ENCODE measurements at regions not wholly inside any gene's neighbourhood (a gene's known extent, or its start where the extent isn't known, plus 50 kb on each side); places are given as distances from the start of the nearest gene placed in this dataset.
"Not testable (repeated sequence)": the region's sequence is repeated elsewhere in the genome, so short reads cannot be mapped to it uniquely, and the experiment has no call there.

DNA sequence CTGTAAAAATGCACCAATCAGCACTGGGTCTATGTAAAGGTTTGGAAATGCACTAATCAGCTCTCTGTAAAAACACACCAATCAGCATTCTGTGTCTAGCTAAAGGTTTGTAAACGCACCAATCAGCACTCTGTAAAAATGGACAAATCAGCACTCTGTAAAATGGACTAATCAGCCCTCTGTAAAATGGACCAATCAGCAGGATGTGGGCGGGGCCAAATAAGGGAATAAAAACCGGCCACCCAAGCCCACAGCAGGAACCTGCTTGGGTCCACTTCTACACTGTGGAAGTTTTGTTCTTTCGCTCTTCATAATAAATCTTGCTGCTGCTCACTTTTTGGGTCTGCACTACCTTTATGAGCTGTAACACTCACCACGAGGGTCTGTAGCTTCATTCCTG, 101.0 kb downstream of the SMC2 start:
- H3K4me1 Mint-ChIP-seq; H3K27ac Mint-ChIP-seq; intact Hi-C loops (cut with micrococcal nuclease); H3K9me3 ChIP-seq (ENCODE audit: control extremely low read depth in 1 of 3, control insufficient read depth in 2 of 3, insufficient read depth in 1 of 3, low read length in 2 of 3); H3K4me2 ChIP-seq (replicated peaks; ENCODE audit: low read depth, low read length, poor library complexity, severe bottlenecking); DNase-seq; ATAC-seq (ENCODE audit: low read depth); H4K20me1 ChIP-seq (ENCODE audit: control insufficient read depth, insufficient read depth, low read length, poor library complexity, severe bottlenecking); H3K4me1 ChIP-seq (ENCODE audit: control insufficient read depth in 2 of 2, insufficient read depth in 2 of 2, low read length in 2 of 2); H3K27me3 ChIP-seq (replicated peaks in 1 of 4; ENCODE audit: control extremely low read depth in 1 of 4, control insufficient read depth in 3 of 4, insufficient read depth in 4 of 4, low read length in 3 of 4); H2AFZ ChIP-seq (ENCODE audit: insufficient read depth, low read depth, low read length, poor library complexity, severe bottlenecking); H3K36me3 ChIP-seq (replicated peaks in 1 of 2; ENCODE audit: control extremely low read depth in 1 of 2, control insufficient read depth in 1 of 2, extremely low read depth in 1 of 2, insufficient read depth in 2 of 2, low read length in 1 of 2); H3K4me3 Mint-ChIP-seq; H3K79me2 ChIP-seq (ENCODE audit: control insufficient read depth, insufficient read depth, low read length); H3K9ac ChIP-seq (ENCODE audit: low read length); H3K4me3 ChIP-seq (ENCODE audit: control extremely low read depth in 1 of 5, extremely low read depth in 1 of 5, insufficient read depth in 1 of 5, low read depth in 2 of 5, low read length in 4 of 5); H3K27ac ChIP-seq (ENCODE audit: low read length in 2 of 2); POLR2A ChIA-PET; CTCF ChIA-PET; H3K9me3 Mint-ChIP-seq (ENCODE audit: insufficient read depth); H3K27me3 Mint-ChIP-seq: not testable (repeated sequence)
- WGBS (ENCODE audit: insufficient coverage): 87% methylated on average over 4 of the region's 5 CpGs

DNA sequence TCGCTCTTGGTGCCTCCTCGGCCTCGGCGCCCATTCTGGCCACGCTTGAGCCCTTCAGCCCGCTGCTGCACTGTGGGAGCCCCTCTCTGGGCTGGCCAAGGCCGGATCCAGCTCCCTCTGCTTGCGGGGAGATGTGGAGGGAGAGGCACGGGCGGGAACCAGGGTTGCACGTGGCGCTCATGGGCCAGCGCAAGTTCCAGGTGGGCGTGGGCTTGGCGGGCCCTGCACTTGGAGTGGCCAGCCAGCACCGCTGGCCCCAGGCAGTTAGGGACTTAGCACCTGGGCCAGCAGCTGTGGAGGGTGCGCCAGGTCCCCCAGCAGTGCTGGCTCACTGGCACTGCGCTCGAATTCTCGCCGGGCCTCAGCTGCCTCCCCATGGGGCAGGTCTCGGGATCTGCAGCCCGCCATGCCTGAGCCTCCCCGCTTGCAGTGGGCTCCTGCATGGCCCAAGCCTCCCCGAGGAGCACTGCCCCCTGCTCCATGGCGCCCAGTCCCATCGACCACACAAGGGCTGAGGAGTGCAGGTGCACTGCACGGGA, 106.4 kb downstream of the SMC2 start:
- H3K27ac ChIP-seq (ENCODE audit: low read length in 2 of 2): no peak overlapping the region
- no peak overlapping the region for H3K4me3 ChIP-seq (ENCODE audit: control extremely low read depth in 1 of 5, extremely low read depth in 1 of 5, insufficient read depth in 1 of 5, low read depth in 2 of 5, low read length in 4 of 5)
- WGBS (ENCODE audit: insufficient coverage): 91% methylated on average over 28 of the region's 28 CpGs
- intact Hi-C loops (cut with micrococcal nuclease): no loop called here
- ChIA-PET POLR2A (no interaction called here), CTCF (no interaction called here)
- no peak overlapping the region for H3K4me2 ChIP-seq (replicated peaks; ENCODE audit: low read depth, low read length, poor library complexity, severe bottlenecking)
- ATAC-seq (ENCODE audit: low read depth) (no peak), DNase-seq (no peak)
- no peaks in the 10 kb centered on the region for H3K4me1 Mint-ChIP-seq
- H3K27ac Mint-ChIP-seq: no peak overlapping the region
- no peaks in the 10 kb centered on the region for H3K27me3 Mint-ChIP-seq
- H3K27me3 ChIP-seq (replicated peaks in 1 of 4; ENCODE audit: control extremely low read depth in 1 of 4, control insufficient read depth in 3 of 4, insufficient read depth in 4 of 4, low read length in 3 of 4): no peaks in the 10 kb centered on the region
- H3K9me3 Mint-ChIP-seq (ENCODE audit: insufficient read depth): no peaks in the 10 kb centered on the region
- H3K9ac ChIP-seq (ENCODE audit: low read length): no peak overlapping the region
- peaks cover 0 to 7% (median 0%) of the 10 kb centered on the region in 3 donors for H3K9me3 ChIP-seq (ENCODE audit: control extremely low read depth in 1 of 3, control insufficient read depth in 2 of 3, insufficient read depth in 1 of 3, low read length in 2 of 3)
- TF ChIP-seq EZH2 (IDR thresholded peaks at IDR 0.05; ENCODE audit: borderline replicate concordance, insufficient read depth, low read depth, low read length, poor library complexity, severe bottlenecking): no peak
- TF ChIP-seq, protein P1, sequence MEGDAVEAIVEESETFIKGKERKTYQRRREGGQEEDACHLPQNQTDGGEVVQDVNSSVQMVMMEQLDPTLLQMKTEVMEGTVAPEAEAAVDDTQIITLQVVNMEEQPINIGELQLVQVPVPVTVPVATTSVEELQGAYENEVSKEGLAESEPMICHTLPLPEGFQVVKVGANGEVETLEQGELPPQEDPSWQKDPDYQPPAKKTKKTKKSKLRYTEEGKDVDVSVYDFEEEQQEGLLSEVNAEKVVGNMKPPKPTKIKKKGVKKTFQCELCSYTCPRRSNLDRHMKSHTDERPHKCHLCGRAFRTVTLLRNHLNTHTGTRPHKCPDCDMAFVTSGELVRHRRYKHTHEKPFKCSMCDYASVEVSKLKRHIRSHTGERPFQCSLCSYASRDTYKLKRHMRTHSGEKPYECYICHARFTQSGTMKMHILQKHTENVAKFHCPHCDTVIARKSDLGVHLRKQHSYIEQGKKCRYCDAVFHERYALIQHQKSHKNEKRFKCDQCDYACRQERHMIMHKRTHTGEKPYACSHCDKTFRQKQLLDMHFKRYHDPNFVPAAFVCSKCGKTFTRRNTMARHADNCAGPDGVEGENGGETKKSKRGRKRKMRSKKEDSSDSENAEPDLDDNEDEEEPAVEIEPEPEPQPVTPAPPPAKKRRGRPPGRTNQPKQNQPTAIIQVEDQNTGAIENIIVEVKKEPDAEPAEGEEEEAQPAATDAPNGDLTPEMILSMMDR (IDR thresholded peaks at IDR 0.05): no peak
- H3K4me3 Mint-ChIP-seq: no peak overlapping the region
- H4K20me1 ChIP-seq (ENCODE audit: control insufficient read depth, insufficient read depth, low read length, poor library complexity, severe bottlenecking): no peaks in the 10 kb centered on the region
- no peaks in the 10 kb centered on the region for H3K79me2 ChIP-seq (ENCODE audit: control insufficient read depth, insufficient read depth, low read length)
- H3K36me3 ChIP-seq (replicated peaks in 1 of 2; ENCODE audit: control extremely low read depth in 1 of 2, control insufficient read depth in 1 of 2, extremely low read depth in 1 of 2, insufficient read depth in 2 of 2, low read length in 1 of 2): no peaks in the 10 kb centered on the region
- no peak overlapping the region for H2AFZ ChIP-seq (ENCODE audit: insufficient read depth, low read depth, low read length, poor library complexity, severe bottlenecking)
- H3K4me1 ChIP-seq (ENCODE audit: control insufficient read depth in 2 of 2, insufficient read depth in 2 of 2, low read length in 2 of 2): no peaks in the 10 kb centered on the region
